ENCODE measurements at regions not wholly inside any gene's neighbourhood (a gene's known extent, or its start where the extent isn't known, plus 50 kb on each side); places are given as distances from the start of the nearest gene placed in this dataset.

DNA sequence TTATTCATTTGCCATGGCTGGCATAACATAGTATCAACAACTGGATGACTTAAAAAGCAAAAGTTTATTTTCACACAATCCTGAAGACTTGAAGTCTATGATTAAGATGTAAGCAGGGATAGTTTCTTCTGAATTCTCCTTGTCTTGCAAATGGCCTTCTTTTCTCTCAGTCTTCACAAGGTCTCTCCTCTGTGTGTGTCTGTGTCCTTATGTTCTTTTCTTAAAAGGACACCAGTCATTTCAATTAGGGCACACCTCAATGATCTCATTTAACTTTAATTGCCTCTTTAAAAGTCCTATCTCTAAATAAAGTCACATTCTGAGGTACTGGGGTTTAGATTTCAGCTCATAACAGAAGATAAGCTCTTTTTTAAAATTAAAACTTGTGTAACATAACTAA, 399.7 kb downstream of the PABPC4L start:
- in situ Hi-C loops (cut with MboI; ENCODE audit: low pct_unique_long_range_greater_than_20kb, low sequenced_read_pairs, unreplicated experiment): no loop called here
- DNase-seq (ENCODE audit: low spot score): no peak
- no peak for TF ChIP-seq CTCF (IDR thresholded peaks at IDR 0.05; ENCODE audit: extremely low read depth, insufficient read depth, missing control alignments)

- no peak for DNase-seq (ENCODE audit: low spot score)
- no peak for TF ChIP-seq CTCF (IDR thresholded peaks at IDR 0.05; ENCODE audit: extremely low read depth, insufficient read depth, missing control alignments)
- in situ Hi-C loops (cut with MboI; ENCODE audit: low pct_unique_long_range_greater_than_20kb, low sequenced_read_pairs, unreplicated experiment): no loop called here
Observed at GRCh38 chr4:133800966-133801365, 400.6 kb downstream of the PABPC4L start.

DNA sequence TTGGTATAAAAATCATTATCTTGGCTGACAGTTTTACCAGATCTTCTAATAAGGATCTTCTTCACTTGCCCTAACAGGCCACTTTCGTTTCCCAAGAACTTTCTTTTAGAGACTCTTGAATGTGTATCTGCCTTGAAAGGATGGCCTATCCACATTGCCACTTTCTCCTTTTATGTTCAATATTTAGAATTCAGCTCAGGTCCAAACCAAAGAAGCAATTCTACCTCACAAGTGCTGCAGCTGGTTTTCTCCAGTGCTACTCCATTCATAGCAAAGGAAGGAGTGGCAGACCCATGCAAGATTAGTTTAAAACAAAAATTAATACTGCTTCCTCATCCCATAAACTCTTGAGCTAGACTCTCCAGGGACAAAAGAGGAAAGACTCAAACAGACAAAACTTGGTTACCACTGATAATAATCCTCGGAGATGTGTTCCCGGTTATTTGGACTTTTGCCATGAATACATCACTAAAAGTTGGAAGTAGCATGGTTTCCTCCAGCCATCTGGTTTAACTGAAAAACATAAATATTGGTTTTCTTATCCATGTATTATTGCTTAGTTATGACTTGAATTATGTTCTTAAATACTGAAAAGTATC, 401.8 kb downstream of the PABPC4L start:
- in situ Hi-C loops (cut with MboI; ENCODE audit: low pct_unique_long_range_greater_than_20kb, low sequenced_read_pairs, unreplicated experiment): no loop called here
- no peak for DNase-seq (ENCODE audit: low spot score)
- no peak for TF ChIP-seq CTCF (IDR thresholded peaks at IDR 0.05; ENCODE audit: extremely low read depth, insufficient read depth, missing control alignments)

- in situ Hi-C loops (cut with MboI; ENCODE audit: low pct_unique_long_range_greater_than_20kb, low sequenced_read_pairs, unreplicated experiment): no loop called here
Observed at GRCh38 chr4:133777661-133778060, 423.9 kb downstream of the PABPC4L start.

GRCh38 chr4:133776961-133777360, 424.6 kb downstream of the PABPC4L start:
- TF ChIP-seq CTCF (IDR thresholded peaks at IDR 0.05; ENCODE audit: extremely low read depth, insufficient read depth, missing control alignments): no peak
- DNase-seq (ENCODE audit: low spot score): no peak
- in situ Hi-C loops (cut with MboI; ENCODE audit: low pct_unique_long_range_greater_than_20kb, low sequenced_read_pairs, unreplicated experiment): no loop called here

More at GRCh38 chr4:133777661-133778060, 423.9 kb downstream of the PABPC4L start:
- no peak for DNase-seq (ENCODE audit: low spot score)
- TF ChIP-seq CTCF (IDR thresholded peaks at IDR 0.05; ENCODE audit: extremely low read depth, insufficient read depth, missing control alignments): no peak

DNA sequence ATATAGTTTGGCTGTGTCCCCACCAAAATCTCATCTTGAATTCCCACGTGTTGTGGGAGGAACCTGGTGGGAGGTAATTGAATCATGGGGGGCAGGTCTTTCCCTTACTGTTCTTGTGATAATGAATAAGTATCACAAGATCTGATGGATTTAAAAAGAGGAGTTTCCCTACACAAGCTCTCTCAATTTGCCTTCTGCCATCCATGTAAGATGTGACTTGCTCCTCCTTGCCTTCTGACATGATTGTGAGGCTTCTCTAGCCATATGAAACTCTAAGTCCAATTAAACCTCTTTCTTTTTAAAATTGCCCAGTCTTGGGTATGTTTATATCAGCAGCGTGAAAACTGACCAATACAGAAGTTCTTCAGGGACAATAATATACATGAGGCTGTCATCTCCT, 425.1 kb downstream of the PABPC4L start:
- no peak for DNase-seq (ENCODE audit: low spot score)
- in situ Hi-C loops (cut with MboI; ENCODE audit: low pct_unique_long_range_greater_than_20kb, low sequenced_read_pairs, unreplicated experiment): no loop called here
- no peak for TF ChIP-seq CTCF (IDR thresholded peaks at IDR 0.05; ENCODE audit: extremely low read depth, insufficient read depth, missing control alignments)

DNA sequence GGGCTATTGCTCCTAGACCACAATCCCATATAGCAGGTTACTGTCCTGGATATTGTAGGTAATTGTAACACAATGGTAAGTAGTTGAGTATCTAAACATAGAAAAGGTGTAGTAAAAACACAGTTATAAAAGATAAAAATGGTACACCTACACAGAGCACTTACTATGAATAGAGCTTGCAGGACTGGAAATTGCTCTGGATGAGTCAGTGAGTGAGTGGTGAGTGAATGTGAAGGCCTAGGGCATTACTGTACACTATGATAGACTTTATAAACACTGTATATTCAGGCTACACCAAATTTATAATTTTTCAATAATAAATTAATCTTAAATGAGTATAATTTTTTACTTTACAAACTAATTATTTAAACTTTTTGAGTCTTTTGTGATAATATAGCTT, 425.7 kb downstream of the PABPC4L start:
- DNase-seq (ENCODE audit: low spot score): no peak
- in situ Hi-C loops (cut with MboI; ENCODE audit: low pct_unique_long_range_greater_than_20kb, low sequenced_read_pairs, unreplicated experiment): no loop called here

More for the DNA sequence above, 425.7 kb downstream of the PABPC4L start:
- no peak for TF ChIP-seq CTCF (IDR thresholded peaks at IDR 0.05; ENCODE audit: extremely low read depth, insufficient read depth, missing control alignments)

Measured in GM13977 (cell line).